CD14-positive monocyte (primary cell): ENCODE measurements at regions not wholly inside any gene's neighbourhood (a gene's known extent, or its start where the extent isn't known, plus 50 kb on each side); places are given as distances from the start of the nearest gene placed in this dataset.

ENCODE experiments used
- DNase-seq, 3 donors: peaks; one replicate each; pipeline ENCODE4 v3.0.0-alpha.2; 2011 to 2022
- H2AFZ ChIP-seq: 2 replicates; pipeline ENCODE4 v1.6.0; 2012; ENCODE audit warnings: mild to moderate bottlenecking, low read depth, low read length, inconsistent platforms; ENCODE audit not compliant: insufficient read depth, poor library complexity, severe bottlenecking
- H3K27ac ChIP-seq, 2 donors: 1 replicate in 1 of 2; 2 replicates in 1 of 2; pipeline ENCODE4 v1.5.1; 2012 to 2013; ENCODE audit warnings: low read length in 2 of 2, control low read depth in 1 of 2, inconsistent platforms in 1 of 2, low read depth in 1 of 2, mild to moderate bottlenecking in 1 of 2
- H3K27me3 ChIP-seq, 2 donors: one replicate each; pipeline versions ENCODE4 v1.6.0 to v1.6.1; 2011 to 2013; ENCODE audit warnings: low read length in 2 of 2; ENCODE audit not compliant: control insufficient read depth in 2 of 2, insufficient read depth in 2 of 2
- H3K36me3 ChIP-seq, 2 donors: replicated peaks in 1 of 2; 1 replicate in 1 of 2; 2 replicates in 1 of 2; pipeline versions ENCODE4 v1.5.1 to v1.6.1; 2012 to 2013; ENCODE audit warnings: low read length in 2 of 2, control low read depth in 1 of 2, inconsistent platforms in 1 of 2, mild to moderate bottlenecking in 1 of 2; ENCODE audit not compliant: insufficient read depth in 2 of 2, control insufficient read depth in 1 of 2
- H3K4me1 ChIP-seq, 2 donors: 1 replicate in 1 of 2; 2 replicates in 1 of 2; pipeline versions ENCODE4 v1.5.1 to v1.6.1; 2012 to 2013; ENCODE audit warnings: low read length in 2 of 2, control low read depth in 1 of 2, inconsistent platforms in 1 of 2, mild to moderate bottlenecking in 1 of 2, moderate library complexity in 1 of 2; ENCODE audit not compliant: insufficient read depth in 2 of 2, control insufficient read depth in 1 of 2
- H3K4me2 ChIP-seq: replicated peaks from 2 replicates; pipeline ENCODE3; 2012; ENCODE audit warnings: low read length, moderate library complexity, mild to moderate bottlenecking; ENCODE audit not compliant: poor library complexity, severe bottlenecking; ENCODE audit errors: extremely low read depth
- H3K4me3 ChIP-seq, 3 experiments: fragments of 200-600 bp in 1 of 3; sonication (generic) in 1 of 3; replicated peaks in 1 of 3; 1 replicate in 2 of 3; 2 replicates in 1 of 3; pipeline ENCODE4 v1.5.1; 2011 to 2013; ENCODE audit warnings: low read length in 3 of 3, mild to moderate bottlenecking in 3 of 3, control low read depth in 2 of 3, low read depth in 2 of 3, inconsistent platforms in 1 of 3, moderate library complexity in 1 of 3
- H3K79me2 ChIP-seq: 2 replicates; pipeline ENCODE4 v1.6.0; 2012; ENCODE audit warnings: mild to moderate bottlenecking, control low read depth, inconsistent platforms, low read length, moderate library complexity; ENCODE audit not compliant: insufficient read depth
- H3K9ac ChIP-seq: 2 replicates; pipeline ENCODE4 v1.6.0; 2017; ENCODE audit warnings: low read length, mild to moderate bottlenecking; ENCODE audit not compliant: insufficient read depth, poor library complexity, severe bottlenecking
- H3K9me3 ChIP-seq, 2 donors: replicated peaks in 1 of 2; 1 replicate in 1 of 2; 2 replicates in 1 of 2; pipeline versions ENCODE4 v1.5.1 to v1.6.1; 2012 to 2013; ENCODE audit warnings: low read length in 2 of 2, control low read depth in 1 of 2; ENCODE audit not compliant: control insufficient read depth in 1 of 2, insufficient read depth in 1 of 2
- H4K20me1 ChIP-seq: 2 replicates; pipeline ENCODE4 v1.6.0; 2012; ENCODE audit warnings: mild to moderate bottlenecking, low read length, control low read depth, moderate library complexity; ENCODE audit not compliant: insufficient read depth
- H3K27ac Mint-ChIP-seq, 7 donors: one replicate each; pipeline ENCODE4 v1.8.0; 2020; ENCODE audit warnings: mild to moderate bottlenecking in 7 of 7, mixed read lengths in 7 of 7, moderate library complexity in 6 of 7, inconsistent platforms in 2 of 7
- H3K27me3 Mint-ChIP-seq, 3 donors: one replicate each; pipeline ENCODE4 v1.8.0; 2021 to 2022; ENCODE audit warnings: low read depth in 3 of 3, mild to moderate bottlenecking in 3 of 3, mixed read lengths in 3 of 3, moderate library complexity in 3 of 3, inconsistent platforms in 1 of 3
- H3K36me3 Mint-ChIP-seq, 2 donors: one replicate each; pipeline ENCODE4 v1.8.0; 2020; ENCODE audit warnings: mixed read lengths in 2 of 2, inconsistent platforms in 1 of 2, mild to moderate bottlenecking in 1 of 2
- H3K4me1 Mint-ChIP-seq: one replicate; pipeline ENCODE4 v1.8.0; 2020; ENCODE audit warnings: mild to moderate bottlenecking, mixed read lengths
- H3K4me3 Mint-ChIP-seq, 2 donors: one replicate each; pipeline ENCODE4 v1.8.0; 2020; ENCODE audit warnings: mild to moderate bottlenecking in 2 of 2, mixed read lengths in 2 of 2, moderate library complexity in 1 of 2
- H3K9me3 Mint-ChIP-seq, 7 donors: one replicate each; pipeline ENCODE4 v1.8.0; 2020 to 2022; ENCODE audit warnings: mixed read lengths in 7 of 7, mild to moderate bottlenecking in 6 of 7, moderate library complexity in 6 of 7, inconsistent platforms in 2 of 7
- WGBS: methylation state at CpG from one replicate; pipeline ENCODE4 v1.1.5; 2013; ENCODE audit warnings: missing lambda C conversion rate; ENCODE audit not compliant: insufficient coverage; 5-methylcytosine and 5-hydroxymethylcytosine counted together
- intact Hi-C, 2 donors: fragments of 100-400 bp; cut with micrococcal nuclease; formaldehyde crosslinking; loops; one replicate each; pipeline versions ENCODE4 v1.15.0 to v1.15.1; 2023
- TF ChIP-seq, protein P1 (sequence below): fragments of 200-600 bp; IDR thresholded peaks from one replicate; pipeline ENCODE4 v1.8.0; 2022; ENCODE audit warnings: antibody characterized with exemption, mild to moderate bottlenecking

- TF ChIP-seq, protein P1, sequence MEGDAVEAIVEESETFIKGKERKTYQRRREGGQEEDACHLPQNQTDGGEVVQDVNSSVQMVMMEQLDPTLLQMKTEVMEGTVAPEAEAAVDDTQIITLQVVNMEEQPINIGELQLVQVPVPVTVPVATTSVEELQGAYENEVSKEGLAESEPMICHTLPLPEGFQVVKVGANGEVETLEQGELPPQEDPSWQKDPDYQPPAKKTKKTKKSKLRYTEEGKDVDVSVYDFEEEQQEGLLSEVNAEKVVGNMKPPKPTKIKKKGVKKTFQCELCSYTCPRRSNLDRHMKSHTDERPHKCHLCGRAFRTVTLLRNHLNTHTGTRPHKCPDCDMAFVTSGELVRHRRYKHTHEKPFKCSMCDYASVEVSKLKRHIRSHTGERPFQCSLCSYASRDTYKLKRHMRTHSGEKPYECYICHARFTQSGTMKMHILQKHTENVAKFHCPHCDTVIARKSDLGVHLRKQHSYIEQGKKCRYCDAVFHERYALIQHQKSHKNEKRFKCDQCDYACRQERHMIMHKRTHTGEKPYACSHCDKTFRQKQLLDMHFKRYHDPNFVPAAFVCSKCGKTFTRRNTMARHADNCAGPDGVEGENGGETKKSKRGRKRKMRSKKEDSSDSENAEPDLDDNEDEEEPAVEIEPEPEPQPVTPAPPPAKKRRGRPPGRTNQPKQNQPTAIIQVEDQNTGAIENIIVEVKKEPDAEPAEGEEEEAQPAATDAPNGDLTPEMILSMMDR: no peak
- Mint-ChIP-seq H3K4me1 (no peaks in the 10 kb centered on the region), H3K27me3 (peaks cover 0 to 2% (median 0%) of the 10 kb centered on the region in 3 donors), H3K27ac (no peak overlapping the region), H3K9me3 (peaks cover 0 to 13% (median 4%) of the 10 kb centered on the region in 7 donors), H3K4me3 (no peak overlapping the region), H3K36me3 (no peaks in the 10 kb centered on the region)
- Histone ChIP-seq H3K36me3 (no peaks in the 10 kb centered on the region), H3K9ac (no peak overlapping the region), H2AFZ (no peak overlapping the region), H3K79me2 (no peaks in the 10 kb centered on the region), H4K20me1 (no peaks in the 10 kb centered on the region), H3K27ac (no peak overlapping the region), H3K9me3 (peaks cover 0 to 6% of the 10 kb centered on the region in 2 donors), H3K4me3 (no peak overlapping the region), H3K4me2 (no peak overlapping the region), H3K4me1 (no peaks in the 10 kb centered on the region), H3K27me3 (no peaks in the 10 kb centered on the region)
- intact Hi-C loops: no loop called here
- 97% methylated on average over 4 of the region's 5 CpGs for WGBS
- DNase-seq: no peak
These were observed 525.4 kb downstream of the PIK3C3 start for GRCh38 chr18:42480441-42480840.

DNA sequence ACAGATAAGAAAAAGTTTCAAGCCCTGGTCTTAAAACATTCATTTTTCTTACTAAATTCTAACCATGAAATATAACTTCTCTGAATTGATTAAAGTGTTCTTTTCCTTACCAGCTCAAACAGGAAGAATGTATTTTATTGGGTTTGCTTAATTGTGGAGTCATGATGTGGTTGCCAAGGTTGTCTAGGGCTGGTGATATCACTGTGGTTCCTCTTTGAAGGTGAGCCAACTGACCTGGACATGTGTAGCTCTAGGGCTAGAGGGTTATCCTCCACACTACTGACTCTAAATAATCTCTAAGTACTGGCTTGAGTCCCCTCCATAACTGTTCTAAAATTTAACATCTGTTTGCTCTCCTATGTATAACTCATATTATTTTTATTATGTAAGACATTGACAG is 529.6 kb downstream of the PIK3C3 start:
- intact Hi-C loops: no loop called here
- no peaks in the 10 kb centered on the region for H4K20me1 ChIP-seq

More for the DNA sequence above, 529.6 kb downstream of the PIK3C3 start:
- no peak overlapping the region for H3K4me3 Mint-ChIP-seq
- peaks cover 0 to 6% of the 10 kb centered on the region in 2 donors for H3K9me3 ChIP-seq
- H3K4me3 ChIP-seq: no peak overlapping the region
- H3K27me3 ChIP-seq: no peaks in the 10 kb centered on the region
- H3K36me3 Mint-ChIP-seq: no peaks in the 10 kb centered on the region
- H3K27me3 Mint-ChIP-seq: no peaks in the 10 kb centered on the region
- DNase-seq: no peak
- H3K27ac Mint-ChIP-seq: no peak overlapping the region
- H3K27ac ChIP-seq: no peak overlapping the region
- no peaks in the 10 kb centered on the region for H3K36me3 ChIP-seq
- no peak overlapping the region for H3K4me2 ChIP-seq
- peaks cover 0 to 17% (median 8%) of the 10 kb centered on the region in 7 donors for H3K9me3 Mint-ChIP-seq
- H3K79me2 ChIP-seq: no peaks in the 10 kb centered on the region
- no peaks in the 10 kb centered on the region for H3K4me1 Mint-ChIP-seq
- H2AFZ ChIP-seq: no peak overlapping the region
- H3K4me1 ChIP-seq: no peaks in the 10 kb centered on the region
- TF ChIP-seq, protein P1: no peak
- H3K9ac ChIP-seq: no peak overlapping the region
